Ovary (tissue), 7 donors: ENCODE measurements at regions not wholly inside any gene's neighbourhood (a gene's known extent, or its start where the extent isn't known, plus 50 kb on each side); places are given as distances from the start of the nearest gene placed in this dataset.

Experiments used
- DNase-seq, 5 donors: peaks; one replicate each; pipeline ENCODE4 v3.0.0-alpha.2; 2019 to 2020
- H3K27ac ChIP-seq, 2 donors: fragments of 200-600 bp; one replicate each; pipeline versions ENCODE4 v1.5.1 to v1.8.0; 2019 to 2022
- H3K27me3 ChIP-seq: fragments of 200-600 bp; one replicate; pipeline ENCODE4 v1.8.0; 2022
- H3K36me3 ChIP-seq: fragments of 200-600 bp; sonication (generic); one replicate; pipeline ENCODE4 v1.5.1; 2019
- H3K4me1 ChIP-seq: one replicate; pipeline ENCODE4 v1.8.1; 2013; ENCODE audit warnings: mild to moderate bottlenecking, moderate library complexity; ENCODE audit not compliant: insufficient read depth
- H3K4me3 ChIP-seq: fragments of 200-600 bp; sonication (generic); one replicate; pipeline ENCODE4 v1.5.1; 2017
- H3K9me3 ChIP-seq, 2 donors: fragments of 200-600 bp in 1 of 2; sonication (generic) in 1 of 2; one replicate each; pipeline versions ENCODE4 v1.5.1 to v1.8.1; 2013 to 2019; ENCODE audit warnings: mild to moderate bottlenecking in 1 of 2, moderate library complexity in 1 of 2
- CTCF ChIP-seq, 3 donors: fragments of 450-650 bp in 2 of 3; fragments of 200-600 bp in 1 of 3; IDR thresholded peaks; one replicate each; pipeline versions ENCODE4 v1.5.1 to v1.8.0; 2016 to 2022; ENCODE audit warnings: antibody characterized with exemption in 3 of 3, mild to moderate bottlenecking in 1 of 3
- EP300 ChIP-seq: sonication (generic); formaldehyde crosslinking; IDR thresholded peaks from one replicate; pipeline ENCODE4 v1.6.1; 2017; ENCODE audit warnings: antibody characterized with exemption
- POLR2A ChIP-seq: fragments of 450-650 bp; IDR thresholded peaks from one replicate; pipeline ENCODE4 v1.6.1; 2017; ENCODE audit warnings: antibody characterized with exemption, mild to moderate bottlenecking, moderate library complexity
- WGBS, 3 donors: extraction: QIAGEN DNeasy Blood & Tissue Kit in 1 of 3; methylation state at CpG; one replicate each; pipeline versions ENCODE4 v1.1.5 to v1.1.7; 2013 to 2017; 5-methylcytosine and 5-hydroxymethylcytosine counted together
- intact Hi-C, 4 donors: fragments of 100-400 bp; cut with DNase I; formaldehyde crosslinking; loops; one replicate each; pipeline versions ENCODE4 v1.11.0 to v1.15.1; 2022 to 2023
- donor health status: DM: no; HTN: no; CAD: no; lungs with moderate emphysema.
- donor health status: DM: no; HTN: no; CAD: no.
- donor health status: Bipolar disorder and iron deficiency.
- donor health status: DM: no; HTN: no; CAD: no.
- donor health status: DM: yes; HTN: yes; CAD: no.

- 61 to 64% (median 64%) methylated on average over 2 of the region's 2 CpGs for WGBS, 3 donors
These were observed 88.1 kb downstream of the ANXA1 start for GRCh38 chr9:73239570-73240265.

DNA sequence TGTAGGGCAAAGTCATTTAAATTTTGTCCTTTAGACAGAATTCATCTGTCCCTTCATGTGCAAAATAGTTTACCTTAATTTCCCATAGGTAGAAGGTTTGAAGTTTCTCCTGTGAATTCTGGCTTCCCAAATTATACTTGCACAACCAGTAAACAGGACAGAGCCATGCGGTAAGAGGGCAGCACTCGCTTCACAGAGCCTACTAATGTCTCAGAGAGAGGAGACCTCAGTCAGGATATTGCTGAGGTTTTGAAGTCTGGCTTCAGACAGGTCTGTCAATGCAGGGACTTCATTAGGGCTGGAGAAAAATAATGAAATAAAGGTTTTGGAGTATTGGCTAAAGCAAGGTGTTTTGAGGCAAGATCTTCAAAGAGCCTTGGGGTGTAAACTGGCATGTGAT, 91.4 kb downstream of the ANXA1 start:
- DNase-seq: no peak
- TF ChIP-seq EP300 (no peak), POLR2A (no peak), CTCF (IDR thresholded peaks at IDR 0.05) (no peak)
- H3K4me1 ChIP-seq: no peaks in the 10 kb centered on the region
- WGBS, 3 donors: 62 to 85% (median 70%) methylated on average over 2 of the region's 2 CpGs
- no peak overlapping the region for H3K27ac ChIP-seq
- H3K27me3 ChIP-seq: no peaks in the 10 kb centered on the region
- intact Hi-C loops: no loop called here
- no peaks in the 10 kb centered on the region for H3K9me3 ChIP-seq
- H3K4me3 ChIP-seq: no peak overlapping the region
- no peaks in the 10 kb centered on the region for H3K36me3 ChIP-seq

More at GRCh38 chr9:73239570-73240265, 88.1 kb downstream of the ANXA1 start:
- intact Hi-C loops: no loop called here
- Histone ChIP-seq H3K9me3 (no peaks in the 10 kb centered on the region), H3K27me3 (no peaks in the 10 kb centered on the region), H3K4me1 (no peaks in the 10 kb centered on the region), H3K27ac (no peak overlapping the region), H3K4me3 (no peak overlapping the region), H3K36me3 (no peaks in the 10 kb centered on the region)
- TF ChIP-seq EP300: no peak
- no peak for TF ChIP-seq CTCF (IDR thresholded peaks at IDR 0.05)
- no peak for TF ChIP-seq POLR2A
- no peak for DNase-seq

DNA sequence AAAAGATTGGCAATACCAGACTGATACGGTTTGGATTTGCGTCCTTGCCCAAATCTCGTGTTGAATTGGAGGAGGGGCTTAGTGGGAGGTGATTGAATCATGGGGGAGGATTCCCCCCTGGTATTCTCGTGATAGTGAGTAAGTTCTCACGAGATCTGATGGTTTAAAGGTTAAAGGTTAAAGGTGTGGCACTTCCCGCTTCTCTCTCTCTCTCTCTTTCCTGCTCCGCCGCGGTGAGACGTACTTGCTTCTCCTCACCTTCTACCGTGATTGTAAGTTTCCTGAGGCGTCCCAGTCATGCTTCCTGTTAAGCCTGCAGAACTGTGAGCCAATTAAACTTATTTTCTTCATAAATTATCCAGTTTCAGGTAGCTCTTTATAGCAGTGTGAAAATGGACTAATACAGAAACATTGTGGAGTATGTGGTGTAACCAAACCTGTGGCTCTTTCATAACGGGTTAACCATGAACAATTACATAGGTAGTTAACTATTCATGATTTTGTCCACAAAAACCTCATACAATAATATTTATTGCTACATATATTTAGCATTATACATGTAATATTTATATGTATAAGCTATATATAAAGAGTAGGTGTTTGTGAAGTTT, 107.5 kb downstream of the ANXA1 start:
- no peak for DNase-seq
- TF ChIP-seq POLR2A (no peak), CTCF (IDR thresholded peaks at IDR 0.05) (no peak), EP300 (no peak)
- Histone ChIP-seq H3K27me3 (no peaks in the 10 kb centered on the region), H3K4me3 (no peak overlapping the region), H3K36me3 (no peaks in the 10 kb centered on the region), H3K27ac (no peak overlapping the region), H3K4me1 (no peaks in the 10 kb centered on the region), H3K9me3 (no peaks in the 10 kb centered on the region)
- intact Hi-C loops: no loop called here
- WGBS, 3 donors: 84 to 89% (median 85%) methylated on average over 13 of the region's 13 CpGs

GRCh38 chr9:73260506-73260905, 108.8 kb downstream of the ANXA1 start:
- intact Hi-C loops: no loop called here
- TF ChIP-seq CTCF (IDR thresholded peaks at IDR 0.05) (no peak), POLR2A (no peak), EP300 (no peak)

More at GRCh38 chr9:73260506-73260905, 108.8 kb downstream of the ANXA1 start:
- Histone ChIP-seq H3K9me3 (no peaks in the 10 kb centered on the region), H3K4me1 (no peaks in the 10 kb centered on the region), H3K27ac (no peak overlapping the region), H3K27me3 (no peaks in the 10 kb centered on the region), H3K36me3 (no peaks in the 10 kb centered on the region), H3K4me3 (no peak overlapping the region)
- DNase-seq: no peak
